ENCODE measurements at regions not wholly inside any gene's neighbourhood (a gene's known extent, or its start where the extent isn't known, plus 50 kb on each side); places are given as distances from the start of the nearest gene placed in this dataset.

DNA sequence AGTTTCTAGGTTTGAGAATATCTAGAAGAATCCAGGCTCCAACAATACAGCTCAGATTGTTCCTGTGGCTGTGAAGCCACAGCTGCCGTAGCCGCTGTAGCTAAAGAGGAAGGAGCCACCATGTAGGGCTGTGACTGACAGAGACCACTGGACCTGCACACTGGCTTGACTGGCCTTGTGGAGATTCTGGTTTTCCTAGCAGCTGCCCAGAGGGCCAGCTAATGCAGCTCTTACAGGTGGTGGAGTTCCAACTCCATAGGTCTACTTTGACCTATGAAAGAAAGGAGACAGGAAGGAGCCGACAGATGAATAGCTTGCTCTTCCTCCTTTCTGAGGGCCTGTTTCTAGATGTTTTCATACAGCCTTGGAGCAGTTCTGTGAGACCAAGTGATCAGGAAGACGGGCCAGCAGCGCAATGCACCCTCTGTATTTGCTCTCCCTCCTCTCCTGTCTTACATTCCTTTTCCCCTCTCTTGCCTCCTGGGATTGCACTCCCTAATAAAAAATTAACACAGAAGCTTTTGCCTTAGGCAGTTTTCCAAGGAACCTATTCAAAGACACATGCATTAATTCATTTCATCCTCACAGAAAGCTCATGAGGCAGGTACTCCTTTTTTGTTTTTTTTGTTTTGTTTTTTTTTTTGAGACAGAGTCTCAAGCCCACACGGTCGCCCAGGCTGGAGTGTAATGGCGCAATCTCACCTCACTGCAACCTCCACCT is 51.8 kb upstream of the MYB start:
- no peaks in the 10 kb centered on the region for H3K9me3 Mint-ChIP-seq
- H3K4me3 Mint-ChIP-seq: no peak overlapping the region
- no peak overlapping the region for H3K27ac Mint-ChIP-seq
- DNase-seq: no peak
- peaks cover 4% of the 10 kb centered on the region for H3K27me3 Mint-ChIP-seq (ENCODE audit: low read depth, poor library complexity)
- H3K36me3 Mint-ChIP-seq (ENCODE audit: low read depth): no peaks in the 10 kb centered on the region
- no peaks in the 10 kb centered on the region for H3K4me1 Mint-ChIP-seq
- no peak for TF ChIP-seq CTCF (IDR thresholded peaks at IDR 0.05)

DNA sequence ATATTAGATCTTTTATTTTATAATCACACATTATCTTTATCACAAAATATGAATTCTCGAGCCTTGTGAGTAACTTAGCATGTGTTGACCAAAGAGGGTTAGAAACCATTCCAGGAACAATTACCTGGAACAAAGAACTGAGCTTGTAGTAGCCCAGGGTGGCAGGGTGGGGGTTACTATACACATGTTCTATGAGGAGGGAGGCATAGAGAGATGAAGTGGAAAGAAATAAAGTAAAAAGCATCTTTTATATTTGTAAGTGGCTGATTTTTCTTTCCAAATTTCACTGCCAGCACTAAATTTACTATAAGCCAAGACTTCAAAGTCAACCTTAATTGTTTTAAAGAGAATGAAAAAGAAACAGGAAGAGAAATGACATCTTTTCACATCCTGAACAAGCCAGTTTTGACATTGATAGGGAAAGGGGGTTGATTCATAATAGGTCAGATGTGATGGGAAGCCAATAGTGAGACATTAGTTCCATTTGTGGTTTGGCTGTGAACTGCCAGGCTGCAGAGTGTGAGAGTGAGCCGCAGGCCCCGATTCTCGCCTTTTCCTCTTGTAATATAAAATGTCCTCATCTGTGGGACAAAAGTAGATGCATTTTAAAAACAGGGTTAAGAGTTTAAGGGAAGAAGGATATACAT is 52.7 kb upstream of the MYB start:
- no peaks in the 10 kb centered on the region for H3K36me3 Mint-ChIP-seq (ENCODE audit: low read depth)
- H3K9me3 Mint-ChIP-seq: no peaks in the 10 kb centered on the region
- no peak for TF ChIP-seq CTCF (IDR thresholded peaks at IDR 0.05)
- H3K27ac Mint-ChIP-seq: peak overlapping the region; percentile 19
- H3K4me1 Mint-ChIP-seq: no peaks in the 10 kb centered on the region
- DNase-seq: no peak
- no peak overlapping the region for H3K4me3 Mint-ChIP-seq
- H3K27me3 Mint-ChIP-seq (ENCODE audit: low read depth, poor library complexity): peaks cover 8% of the 10 kb centered on the region

DNA sequence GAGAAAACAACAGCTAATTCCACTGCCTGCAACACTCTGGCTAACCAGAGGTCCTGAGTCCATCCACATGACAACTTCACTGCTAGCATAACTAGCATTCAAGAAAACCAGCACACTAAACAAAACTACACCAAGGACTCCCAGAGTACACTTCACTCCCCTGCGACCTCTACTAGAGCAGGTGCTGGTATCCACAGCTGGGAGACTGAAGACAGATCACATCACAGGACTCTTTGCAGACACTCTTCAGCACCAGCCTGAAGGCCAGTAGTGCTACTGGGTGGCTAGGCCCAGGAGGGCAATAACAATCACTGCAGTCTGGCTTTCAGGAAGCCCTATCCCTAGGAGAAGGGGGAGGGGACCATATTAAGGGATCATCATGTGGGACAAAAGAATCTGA is 54.4 kb upstream of the MYB start:
- H3K4me1 Mint-ChIP-seq: no peaks in the 10 kb centered on the region
- peaks cover 5% of the 10 kb centered on the region for H3K27me3 Mint-ChIP-seq (ENCODE audit: low read depth, poor library complexity)
- H3K9me3 Mint-ChIP-seq: no peaks in the 10 kb centered on the region
- H3K27ac Mint-ChIP-seq: no peak overlapping the region
- TF ChIP-seq CTCF (IDR thresholded peaks at IDR 0.05): no peak
- H3K4me3 Mint-ChIP-seq: no peak overlapping the region
- H3K36me3 Mint-ChIP-seq (ENCODE audit: low read depth): no peaks in the 10 kb centered on the region
- no peak for DNase-seq

GRCh38 chr6:135126034-135126433 is 55.1 kb upstream of the MYB start:
- Mint-ChIP-seq H3K36me3 (ENCODE audit: low read depth) (no peaks in the 10 kb centered on the region), H3K4me3 (no peak overlapping the region), H3K27ac (no peak overlapping the region), H3K27me3 (ENCODE audit: low read depth, poor library complexity) (peaks cover 7% of the 10 kb centered on the region), H3K4me1 (no peaks in the 10 kb centered on the region), H3K9me3 (no peaks in the 10 kb centered on the region)
- no peak for DNase-seq
- TF ChIP-seq CTCF (IDR thresholded peaks at IDR 0.05): no peak

DNA sequence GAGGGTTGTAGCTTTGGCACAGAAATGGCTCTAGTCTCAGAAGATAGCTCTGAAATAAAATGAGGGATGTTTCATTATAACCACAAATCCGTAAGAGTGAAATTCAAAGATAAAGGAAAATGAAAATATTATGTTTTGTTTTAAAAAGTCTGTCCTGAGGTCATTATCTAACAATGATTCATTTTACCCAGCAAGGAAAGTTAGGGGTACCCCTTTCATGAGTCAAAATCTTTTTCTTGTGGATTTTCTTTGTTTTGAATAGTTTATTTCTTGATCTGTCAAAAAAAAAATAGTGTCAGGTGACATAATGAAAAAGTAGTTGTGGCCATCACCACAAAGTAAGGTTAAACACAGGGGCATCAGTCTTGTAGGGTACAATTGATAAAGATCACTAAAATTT is 59.7 kb upstream of the MYB start:
- H3K4me3 Mint-ChIP-seq: no peak overlapping the region
- H3K9me3 Mint-ChIP-seq: no peaks in the 10 kb centered on the region
- no peaks in the 10 kb centered on the region for H3K4me1 Mint-ChIP-seq
- H3K36me3 Mint-ChIP-seq (ENCODE audit: low read depth): no peaks in the 10 kb centered on the region
- no peak overlapping the region for H3K27ac Mint-ChIP-seq
- TF ChIP-seq CTCF (IDR thresholded peaks at IDR 0.05): no peak
- H3K27me3 Mint-ChIP-seq (ENCODE audit: low read depth, poor library complexity): peaks cover 17% of the 10 kb centered on the region
- no peak for DNase-seq

Data from nephron progenitor cell (in vitro differentiated cells).